ENCODE measurements at regions not wholly inside any gene's neighbourhood (a gene's known extent, or its start where the extent isn't known, plus 50 kb on each side); places are given as distances from the start of the nearest gene placed in this dataset.
A peak's percentile ranks its signal among the peaks of the same experiment; 100 is the strongest.

GRCh38 chr2:121075641-121076497 is 209.1 kb downstream of the TFCP2L1 start:
- no peaks in the 10 kb centered on the region for H3K36me3 ChIP-seq (ENCODE audit: control insufficient read depth, insufficient read depth, low read length)
- H3K9ac ChIP-seq (ENCODE audit: low read length), result peak overlapping the region; percentile 32
- peaks cover 41% of the 10 kb centered on the region for H3K27me3 ChIP-seq (ENCODE audit: control insufficient read depth, insufficient read depth, low read length)
- no peak overlapping the region for H3K4me3 ChIP-seq (ENCODE audit: low read length)
- no peaks in the 10 kb centered on the region for H3K9me3 ChIP-seq (ENCODE audit: control insufficient read depth, low read length)
- H3K4me1 ChIP-seq (ENCODE audit: control insufficient read depth, insufficient read depth, low read length), result peaks cover 12% of the 10 kb centered on the region

GRCh38 chr2:121076498-121076820 is 208.5 kb downstream of the TFCP2L1 start:
- H3K9me3 ChIP-seq (ENCODE audit: control insufficient read depth, low read length), result no peaks in the 10 kb centered on the region
- H3K27me3 ChIP-seq (ENCODE audit: control insufficient read depth, insufficient read depth, low read length), result peaks cover 41% of the 10 kb centered on the region
- H3K36me3 ChIP-seq (ENCODE audit: control insufficient read depth, insufficient read depth, low read length), result no peaks in the 10 kb centered on the region
- H3K4me1 ChIP-seq (ENCODE audit: control insufficient read depth, insufficient read depth, low read length), result peaks cover 12% of the 10 kb centered on the region
- H3K9ac ChIP-seq (ENCODE audit: low read length), result no peak overlapping the region
- no peak overlapping the region for H3K4me3 ChIP-seq (ENCODE audit: low read length)

- H3K4me3 ChIP-seq (ENCODE audit: low read length), result no peak overlapping the region
- no peak overlapping the region for H3K9ac ChIP-seq (ENCODE audit: low read length)
- peaks cover 41% of the 10 kb centered on the region for H3K27me3 ChIP-seq (ENCODE audit: control insufficient read depth, insufficient read depth, low read length)
These were observed 208.0 kb downstream of the TFCP2L1 start for GRCh38 chr2:121076885-121077549.

DNA sequence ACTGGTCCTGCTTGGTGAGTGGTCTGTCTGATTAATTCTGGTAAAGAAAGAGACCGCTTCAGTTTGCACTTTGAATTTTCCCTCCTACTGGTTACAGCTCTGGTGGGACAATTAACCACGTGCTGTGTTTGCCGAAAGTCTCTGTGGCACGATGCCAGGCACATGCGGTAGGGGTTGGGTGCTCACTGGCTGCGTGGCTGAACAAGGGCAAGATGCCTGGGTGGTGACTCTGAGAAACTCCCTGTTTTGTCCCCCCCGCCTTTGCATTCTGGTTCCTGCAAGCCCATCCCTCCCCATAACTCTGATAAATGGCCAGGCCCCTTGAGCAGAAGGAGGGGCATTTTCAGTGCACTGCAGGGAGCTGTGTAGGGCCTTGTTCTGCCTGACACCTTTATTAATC is 206.1 kb downstream of the TFCP2L1 start:
- H3K9me3 ChIP-seq (ENCODE audit: control insufficient read depth, low read length), result no peaks in the 10 kb centered on the region
- H3K36me3 ChIP-seq (ENCODE audit: control insufficient read depth, insufficient read depth, low read length), result no peaks in the 10 kb centered on the region
- no peak overlapping the region for H3K4me3 ChIP-seq (ENCODE audit: low read length)
- H3K4me1 ChIP-seq (ENCODE audit: control insufficient read depth, insufficient read depth, low read length), result peaks cover 12% of the 10 kb centered on the region
- H3K9ac ChIP-seq (ENCODE audit: low read length), result no peak overlapping the region
- H3K27me3 ChIP-seq (ENCODE audit: control insufficient read depth, insufficient read depth, low read length), result peaks cover 26% of the 10 kb centered on the region

More at GRCh38 chr2:121076885-121077549, 208.0 kb downstream of the TFCP2L1 start:
- H3K9me3 ChIP-seq (ENCODE audit: control insufficient read depth, low read length), result no peaks in the 10 kb centered on the region
- peaks cover 12% of the 10 kb centered on the region for H3K4me1 ChIP-seq (ENCODE audit: control insufficient read depth, insufficient read depth, low read length)
- H3K36me3 ChIP-seq (ENCODE audit: control insufficient read depth, insufficient read depth, low read length), result no peaks in the 10 kb centered on the region

- no peaks in the 10 kb centered on the region for H3K9me3 ChIP-seq (ENCODE audit: control insufficient read depth, low read length)
- no peak overlapping the region for H3K4me3 ChIP-seq (ENCODE audit: low read length)
- H3K4me1 ChIP-seq (ENCODE audit: control insufficient read depth, insufficient read depth, low read length), result peaks cover 2% of the 10 kb centered on the region
- H3K36me3 ChIP-seq (ENCODE audit: control insufficient read depth, insufficient read depth, low read length), result no peaks in the 10 kb centered on the region
- no peak overlapping the region for H3K9ac ChIP-seq (ENCODE audit: low read length)
- H3K27me3 ChIP-seq (ENCODE audit: control insufficient read depth, insufficient read depth, low read length), result peaks cover 17% of the 10 kb centered on the region
These were observed 204.8 kb downstream of the TFCP2L1 start for GRCh38 chr2:121080013-121080772.

DNA sequence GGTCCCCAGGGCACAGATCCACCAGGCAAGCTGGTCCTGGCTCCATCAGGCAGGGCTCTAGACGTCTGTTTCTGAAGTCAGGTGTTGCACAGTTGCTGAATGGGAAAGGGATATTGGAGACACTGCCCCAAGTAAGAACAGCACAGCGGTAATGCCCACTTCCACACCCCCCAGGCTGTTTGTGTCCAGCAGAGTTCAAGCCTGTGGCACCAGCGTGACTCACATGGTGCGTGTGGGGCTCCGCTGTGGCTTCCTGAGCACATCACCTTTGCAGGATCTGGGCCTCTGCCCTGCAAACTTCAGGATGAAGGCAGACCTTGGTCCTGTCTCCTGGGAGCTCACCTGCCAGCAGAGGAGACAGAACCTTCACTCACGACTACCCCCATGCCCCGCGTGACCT is 203.3 kb downstream of the TFCP2L1 start:
- Histone ChIP-seq H3K9me3 (ENCODE audit: control insufficient read depth, low read length) (no peaks in the 10 kb centered on the region), H3K36me3 (ENCODE audit: control insufficient read depth, insufficient read depth, low read length) (no peaks in the 10 kb centered on the region), H3K9ac (ENCODE audit: low read length) (no peak overlapping the region), H3K27me3 (ENCODE audit: control insufficient read depth, insufficient read depth, low read length) (peaks cover 3% of the 10 kb centered on the region), H3K4me1 (ENCODE audit: control insufficient read depth, insufficient read depth, low read length) (peaks cover 4% of the 10 kb centered on the region), H3K4me3 (ENCODE audit: low read length) (no peak overlapping the region)

- H3K4me3 ChIP-seq (ENCODE audit: low read length), result no peak overlapping the region
- peaks cover 3% of the 10 kb centered on the region for H3K27me3 ChIP-seq (ENCODE audit: control insufficient read depth, insufficient read depth, low read length)
- no peak overlapping the region for H3K9ac ChIP-seq (ENCODE audit: low read length)
- H3K9me3 ChIP-seq (ENCODE audit: control insufficient read depth, low read length), result no peaks in the 10 kb centered on the region
- no peaks in the 10 kb centered on the region for H3K36me3 ChIP-seq (ENCODE audit: control insufficient read depth, insufficient read depth, low read length)
- H3K4me1 ChIP-seq (ENCODE audit: control insufficient read depth, insufficient read depth, low read length), result peaks cover 4% of the 10 kb centered on the region
These were observed 202.8 kb downstream of the TFCP2L1 start for GRCh38 chr2:121082191-121082590.

- peaks cover 4% of the 10 kb centered on the region for H3K4me1 ChIP-seq (ENCODE audit: control insufficient read depth, insufficient read depth, low read length)
- H3K36me3 ChIP-seq (ENCODE audit: control insufficient read depth, insufficient read depth, low read length), result no peaks in the 10 kb centered on the region
- no peaks in the 10 kb centered on the region for H3K9me3 ChIP-seq (ENCODE audit: control insufficient read depth, low read length)
- no peak overlapping the region for H3K4me3 ChIP-seq (ENCODE audit: low read length)
- H3K9ac ChIP-seq (ENCODE audit: low read length), result no peak overlapping the region
- peaks cover 3% of the 10 kb centered on the region for H3K27me3 ChIP-seq (ENCODE audit: control insufficient read depth, insufficient read depth, low read length)
These were observed 200.8 kb downstream of the TFCP2L1 start for GRCh38 chr2:121084130-121084680.

- no peaks in the 10 kb centered on the region for H3K9me3 ChIP-seq (ENCODE audit: control insufficient read depth, low read length)
- H3K9ac ChIP-seq (ENCODE audit: low read length), result no peak overlapping the region
- H3K4me3 ChIP-seq (ENCODE audit: low read length), result no peak overlapping the region
- H3K36me3 ChIP-seq (ENCODE audit: control insufficient read depth, insufficient read depth, low read length), result no peaks in the 10 kb centered on the region
- H3K4me1 ChIP-seq (ENCODE audit: control insufficient read depth, insufficient read depth, low read length), result peaks cover 7% of the 10 kb centered on the region
- peaks cover 3% of the 10 kb centered on the region for H3K27me3 ChIP-seq (ENCODE audit: control insufficient read depth, insufficient read depth, low read length)
These were observed 199.2 kb downstream of the TFCP2L1 start for GRCh38 chr2:121085801-121086200.

GRCh38 chr2:121086450-121086849 is 198.6 kb downstream of the TFCP2L1 start:
- Histone ChIP-seq H3K4me1 (ENCODE audit: control insufficient read depth, insufficient read depth, low read length) (peaks cover 14% of the 10 kb centered on the region), H3K36me3 (ENCODE audit: control insufficient read depth, insufficient read depth, low read length) (no peaks in the 10 kb centered on the region), H3K9ac (ENCODE audit: low read length) (no peak overlapping the region), H3K4me3 (ENCODE audit: low read length) (no peak overlapping the region), H3K27me3 (ENCODE audit: control insufficient read depth, insufficient read depth, low read length) (peaks cover 3% of the 10 kb centered on the region), H3K9me3 (ENCODE audit: control insufficient read depth, low read length) (no peaks in the 10 kb centered on the region)

- no peak overlapping the region for H3K4me3 ChIP-seq (ENCODE audit: low read length)
- H3K9ac ChIP-seq (ENCODE audit: low read length), result no peak overlapping the region
- peaks cover 19% of the 10 kb centered on the region for H3K4me1 ChIP-seq (ENCODE audit: control insufficient read depth, insufficient read depth, low read length)
- no peaks in the 10 kb centered on the region for H3K36me3 ChIP-seq (ENCODE audit: control insufficient read depth, insufficient read depth, low read length)
- peaks cover under 1% of the 10 kb centered on the region for H3K9me3 ChIP-seq (ENCODE audit: control insufficient read depth, low read length)
- peaks cover 3% of the 10 kb centered on the region for H3K27me3 ChIP-seq (ENCODE audit: control insufficient read depth, insufficient read depth, low read length)
These were observed 197.9 kb downstream of the TFCP2L1 start for GRCh38 chr2:121087117-121087516.

All from mucosa of stomach (tissue), 1 donor.